ENCODE measurements at regions not wholly inside any gene's neighbourhood (a gene's known extent, or its start where the extent isn't known, plus 50 kb on each side); places are given as distances from the start of the nearest gene placed in this dataset.
"Not testable (repeated sequence)": the region's sequence is repeated elsewhere in the genome, so short reads cannot be mapped to it uniquely, and the experiment has no call there.

DNA sequence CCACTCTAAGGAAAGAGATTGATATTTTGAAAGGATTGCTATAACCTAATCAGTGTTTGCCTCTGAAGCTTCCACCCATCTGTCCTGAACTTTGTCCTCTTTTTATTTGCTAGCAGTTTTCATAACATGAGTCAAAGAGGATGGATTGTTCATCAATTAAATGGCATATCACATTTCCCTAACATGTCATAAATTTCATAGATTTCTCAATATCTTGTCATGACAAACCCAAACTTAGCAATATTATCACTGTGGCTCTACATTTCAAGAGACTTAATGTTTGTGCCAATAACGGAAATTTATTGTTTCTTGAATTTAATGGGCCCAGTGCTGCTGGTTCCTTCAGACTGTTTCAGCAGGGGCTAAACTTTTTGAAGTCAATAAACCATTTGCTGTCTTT lies 330.3 kb downstream of the CAAP1 start:
- DNase-seq = no peak

DNA sequence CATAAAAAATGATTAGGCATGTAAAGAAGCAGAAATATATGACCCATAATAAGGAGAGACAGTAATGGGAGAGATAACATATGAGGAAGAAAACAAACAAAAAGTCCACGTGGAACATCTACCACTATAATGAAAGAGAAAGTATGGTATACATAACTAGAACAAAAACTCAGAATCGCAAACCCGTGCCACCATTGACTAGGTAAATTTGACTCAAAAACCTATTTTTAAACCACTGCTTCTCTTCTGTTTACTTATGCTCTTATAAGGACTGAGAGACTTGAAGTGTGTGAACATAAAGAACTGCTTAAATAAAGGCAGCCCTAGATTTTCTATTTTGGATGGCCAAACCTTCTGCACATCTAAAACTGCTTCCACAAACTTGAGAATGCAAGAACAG lies 330.7 kb downstream of the CAAP1 start:
- no peak for DNase-seq

GRCh38 chr9:26559506-26559905 lies 333.1 kb downstream of the CAAP1 start:
- no peak for DNase-seq

DNA sequence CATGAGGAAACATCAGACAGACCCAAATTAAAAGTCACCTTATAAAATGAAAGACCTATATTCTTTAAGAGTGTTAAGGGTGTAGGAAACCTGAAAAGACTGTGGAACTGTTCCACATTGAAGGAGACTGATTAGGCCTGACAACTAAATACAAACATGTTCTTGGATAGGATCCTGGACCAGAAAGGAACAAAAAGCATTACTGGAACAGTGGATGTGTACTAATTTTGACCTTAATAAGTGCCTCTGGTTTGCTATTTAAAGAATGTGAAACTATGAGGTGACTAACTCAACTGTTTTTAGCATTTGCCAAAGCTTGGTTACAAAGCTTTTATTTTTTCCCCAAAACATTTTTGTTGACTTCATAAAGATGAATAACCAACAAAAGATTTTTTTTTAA lies 340.6 kb downstream of the CAAP1 start:
- no peak for DNase-seq

GRCh38 chr9:26551451-26551850 lies 341.2 kb downstream of the CAAP1 start:
- DNase-seq = no peak

DNA sequence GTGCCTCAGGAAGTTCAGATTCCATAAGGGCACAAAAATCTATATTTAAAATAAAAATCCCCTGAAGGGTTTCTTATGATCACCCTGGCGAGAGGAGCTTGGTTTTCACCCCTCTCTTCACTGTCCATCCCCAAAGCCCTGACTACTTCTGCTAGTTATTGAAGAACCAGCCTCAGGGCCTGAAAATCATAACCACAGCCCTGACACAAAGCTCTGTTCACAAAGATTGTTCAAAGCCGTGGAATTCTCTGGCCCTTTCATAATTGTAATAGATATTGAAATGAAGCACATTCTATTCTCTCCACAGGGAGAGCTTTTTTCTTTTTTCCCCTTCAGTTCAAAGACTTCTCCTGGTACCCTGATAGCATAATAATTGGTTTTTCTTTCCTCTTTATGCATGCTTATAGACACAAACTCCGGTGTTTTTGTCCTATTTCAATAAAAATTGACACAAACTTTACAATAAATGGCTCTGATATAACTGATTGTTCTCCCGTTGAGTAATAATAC lies 343.8 kb downstream of the CAAP1 start:
- DNase-seq = no peak

GRCh38 chr9:26539867-26540493 lies 352.6 kb downstream of the CAAP1 start:
- no peak for DNase-seq

GRCh38 chr9:26537211-26537610 lies 355.4 kb downstream of the CAAP1 start:
- no peak for DNase-seq

- no peak for DNase-seq
Measured at GRCh38 chr9:26535151-26535550, 357.5 kb downstream of the CAAP1 start.

GRCh38 chr9:26530841-26531240 lies 361.8 kb downstream of the CAAP1 start:
- no peak for DNase-seq

GRCh38 chr9:26527931-26528330 lies 364.7 kb downstream of the CAAP1 start:
- no peak for DNase-seq

- no peak for DNase-seq
Measured at GRCh38 chr9:26524267-26524666, 368.3 kb downstream of the CAAP1 start.

DNA sequence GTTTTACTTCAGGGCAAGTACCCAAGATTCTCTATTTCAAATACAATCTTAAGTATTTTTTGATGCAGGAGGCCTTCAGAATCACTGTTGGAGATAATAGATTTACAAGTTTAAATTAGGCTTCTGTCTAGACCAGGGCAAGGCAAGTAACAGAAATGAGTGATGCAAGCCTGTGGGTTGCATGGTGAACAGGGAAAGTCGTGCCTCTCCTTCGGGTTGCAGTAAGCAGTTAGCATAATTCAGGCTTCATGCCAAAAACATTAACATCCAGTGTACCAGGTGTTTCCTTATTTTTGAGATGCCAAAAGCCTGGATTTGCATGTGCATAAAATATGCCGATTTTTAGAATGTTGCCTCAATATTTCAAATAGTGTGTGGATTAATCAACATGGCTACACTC lies 369.0 kb downstream of the CAAP1 start:
- no peak for DNase-seq

GRCh38 chr9:26520141-26520540 lies 372.5 kb downstream of the CAAP1 start:
- DNase-seq = no peak

- DNase-seq = no peak
Measured at GRCh38 chr9:26516773-26517343, 375.7 kb downstream of the CAAP1 start.

DNA sequence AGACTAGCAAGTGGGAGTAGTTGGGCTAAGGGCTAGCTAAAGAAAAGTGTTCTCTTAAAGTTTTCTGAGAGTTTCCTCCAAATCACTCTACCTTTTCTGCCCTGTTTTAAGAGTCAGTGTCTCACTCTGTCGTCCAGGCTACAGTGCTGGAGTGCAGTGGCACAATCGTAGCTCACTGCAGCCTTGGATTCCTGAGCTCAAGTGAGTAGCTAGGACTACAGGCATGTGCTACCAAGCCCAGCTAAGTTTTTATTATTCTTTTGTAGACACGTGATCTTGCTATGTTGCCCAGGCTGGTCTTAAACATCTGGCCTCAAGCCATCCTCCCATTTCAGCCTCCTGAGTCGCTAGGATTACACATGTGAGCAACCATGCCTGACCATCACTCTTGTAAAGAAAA lies 378.9 kb downstream of the CAAP1 start:
- no peak for DNase-seq

DNA sequence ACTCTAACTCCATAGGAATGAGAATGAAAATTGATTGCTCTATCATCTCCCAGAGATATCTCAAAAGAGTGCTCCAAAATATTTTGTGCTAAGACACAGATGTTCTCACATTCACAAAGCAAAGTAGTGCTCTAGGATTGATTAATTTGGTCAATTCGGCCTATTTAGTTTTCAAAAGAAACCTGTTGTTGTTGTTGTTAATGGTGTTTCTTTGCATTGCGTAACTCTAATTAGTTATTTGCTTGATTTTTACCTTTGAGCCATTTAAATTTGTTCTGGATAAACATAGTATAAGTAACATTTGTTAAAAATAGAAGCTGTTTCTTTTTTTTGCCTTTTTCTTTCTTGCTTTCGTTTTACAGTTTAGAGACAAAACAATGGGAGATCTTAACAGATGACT lies 382.5 kb downstream of the CAAP1 start:
- DNase-seq = no peak

GRCh38 chr9:26508897-26509296 lies 383.7 kb downstream of the CAAP1 start:
- no peak for DNase-seq

DNA sequence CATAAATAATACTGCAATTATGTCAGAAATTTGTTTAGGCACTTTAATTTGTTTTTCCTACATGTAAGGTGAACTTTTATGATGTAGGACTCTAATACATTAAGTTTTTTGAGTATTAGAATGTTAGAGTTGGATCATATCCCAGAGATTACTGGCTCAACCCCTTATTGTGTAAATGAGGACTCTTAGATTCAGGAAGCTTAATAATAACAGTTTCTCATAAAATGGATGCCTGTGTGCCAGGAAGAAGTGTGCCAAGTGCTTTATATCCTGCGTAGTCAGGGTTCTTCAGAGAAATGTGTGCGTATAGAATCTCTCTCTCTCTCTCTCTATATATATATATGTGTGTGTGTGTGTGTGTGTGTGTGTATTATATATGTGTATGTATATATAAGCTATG lies 388.5 kb downstream of the CAAP1 start:
- no peak for DNase-seq

- DNase-seq = no peak
Measured at GRCh38 chr9:26502311-26502710, 390.3 kb downstream of the CAAP1 start.

GRCh38 chr9:26500471-26500870 lies 392.1 kb downstream of the CAAP1 start:
- DNase-seq = no peak

- DNase-seq = not testable (repeated sequence)
Measured at GRCh38 chr9:26492608-26493521, 399.7 kb downstream of the CAAP1 start.

DNA sequence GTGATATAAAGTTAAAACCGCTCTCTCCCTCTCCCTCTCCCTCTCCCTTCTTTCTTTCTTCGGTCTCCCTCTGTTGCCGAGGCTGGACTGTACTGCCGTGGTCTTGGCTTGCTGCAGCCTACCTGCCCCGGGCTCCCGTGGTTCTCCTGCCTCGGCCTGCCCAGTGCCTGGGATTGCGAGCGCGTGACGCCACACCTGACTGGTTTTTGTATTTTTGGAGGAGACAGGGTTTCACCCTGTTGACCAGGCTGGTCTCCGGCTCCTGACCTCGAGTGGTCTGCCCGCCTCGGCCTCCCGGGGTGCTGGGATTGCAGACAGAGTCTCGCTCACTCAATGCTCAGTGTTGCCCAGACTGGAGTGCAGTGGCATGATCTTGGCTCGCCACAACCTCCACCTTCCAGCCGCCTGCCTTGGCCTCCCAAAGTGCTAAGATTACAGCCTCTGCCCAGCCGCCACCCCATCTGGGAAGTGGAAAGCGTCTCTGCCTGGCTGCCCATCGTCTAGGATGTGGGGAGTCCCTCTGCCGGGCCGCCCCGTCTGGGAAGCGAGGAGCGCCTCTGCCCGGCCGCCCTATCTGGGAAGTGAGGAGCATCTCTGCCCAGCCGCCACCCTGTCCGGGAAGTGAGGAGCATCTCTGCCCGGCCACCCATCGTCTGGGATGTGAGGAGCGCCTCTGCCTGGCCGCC lies 400.5 kb downstream of the CAAP1 start:
- not testable (repeated sequence) for DNase-seq
